ENCODE measurements at regions not wholly inside any gene's neighbourhood (a gene's known extent, or its start where the extent isn't known, plus 50 kb on each side); places are given as distances from the start of the nearest gene placed in this dataset.

DNA sequence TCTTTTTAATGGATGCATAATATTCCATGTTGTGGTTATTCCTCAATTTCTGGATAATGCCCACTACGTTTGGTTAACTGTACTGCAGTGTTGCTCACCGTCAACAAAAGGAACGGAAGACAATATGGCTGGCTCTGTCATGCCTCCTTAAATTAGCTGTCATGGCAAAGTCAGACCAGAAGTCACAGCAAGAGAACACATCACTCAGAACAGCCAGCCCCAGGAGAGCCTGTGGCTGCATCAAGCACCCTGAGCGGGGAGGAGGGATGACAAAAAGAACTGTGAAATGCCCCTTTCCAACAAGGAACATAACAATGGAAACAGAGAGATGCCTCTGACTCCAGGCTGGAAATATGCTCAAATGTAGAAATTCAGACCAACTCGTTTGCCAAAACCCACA lies 366.0 kb upstream of the ZNF507 start:
- TF ChIP-seq, protein P1, sequence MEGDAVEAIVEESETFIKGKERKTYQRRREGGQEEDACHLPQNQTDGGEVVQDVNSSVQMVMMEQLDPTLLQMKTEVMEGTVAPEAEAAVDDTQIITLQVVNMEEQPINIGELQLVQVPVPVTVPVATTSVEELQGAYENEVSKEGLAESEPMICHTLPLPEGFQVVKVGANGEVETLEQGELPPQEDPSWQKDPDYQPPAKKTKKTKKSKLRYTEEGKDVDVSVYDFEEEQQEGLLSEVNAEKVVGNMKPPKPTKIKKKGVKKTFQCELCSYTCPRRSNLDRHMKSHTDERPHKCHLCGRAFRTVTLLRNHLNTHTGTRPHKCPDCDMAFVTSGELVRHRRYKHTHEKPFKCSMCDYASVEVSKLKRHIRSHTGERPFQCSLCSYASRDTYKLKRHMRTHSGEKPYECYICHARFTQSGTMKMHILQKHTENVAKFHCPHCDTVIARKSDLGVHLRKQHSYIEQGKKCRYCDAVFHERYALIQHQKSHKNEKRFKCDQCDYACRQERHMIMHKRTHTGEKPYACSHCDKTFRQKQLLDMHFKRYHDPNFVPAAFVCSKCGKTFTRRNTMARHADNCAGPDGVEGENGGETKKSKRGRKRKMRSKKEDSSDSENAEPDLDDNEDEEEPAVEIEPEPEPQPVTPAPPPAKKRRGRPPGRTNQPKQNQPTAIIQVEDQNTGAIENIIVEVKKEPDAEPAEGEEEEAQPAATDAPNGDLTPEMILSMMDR (conservative IDR thresholded peaks at IDR 0.05), result no peak
- no peak overlapping the region for H3K27ac ChIP-seq

DNA sequence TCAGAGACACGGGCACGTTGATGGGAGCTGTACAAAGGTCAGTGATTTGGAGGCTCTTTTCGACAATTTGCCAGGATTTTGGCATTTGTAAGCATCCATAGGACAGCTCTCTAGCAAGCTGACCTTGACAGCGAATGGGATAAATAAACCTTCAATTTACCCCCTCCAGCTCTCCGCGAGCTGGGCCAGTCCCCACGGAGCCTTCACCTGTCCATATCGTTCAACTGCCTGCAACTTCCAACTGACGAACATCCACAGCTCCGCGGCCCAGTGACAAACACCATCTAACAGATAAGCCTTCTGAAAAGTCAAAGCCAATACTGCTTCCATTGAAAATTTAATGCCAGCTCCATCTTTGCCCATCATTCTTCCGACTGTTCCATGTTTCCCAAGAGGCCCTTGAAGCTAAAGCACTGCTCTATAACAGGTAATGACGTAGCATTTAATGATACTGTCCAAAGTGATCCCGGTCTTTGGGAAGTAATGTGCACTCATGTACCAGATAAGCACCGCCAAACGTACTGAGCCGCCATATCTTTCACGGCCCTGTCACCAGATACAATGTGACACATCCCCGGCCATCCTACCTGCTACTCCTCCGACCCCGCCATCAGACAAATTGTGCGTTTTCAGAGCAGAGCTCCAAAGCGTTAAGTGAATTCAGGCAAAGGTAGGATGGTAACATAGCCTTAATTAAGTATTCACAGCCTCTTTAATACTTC lies 365.3 kb upstream of the ZNF507 start:
- no peak overlapping the region for H3K27ac ChIP-seq
- TF ChIP-seq ZFX (IDR thresholded peaks at IDR 0.05), result no peak
- TF ChIP-seq, protein P1 (conservative IDR thresholded peaks at IDR 0.05), result no peak

DNA sequence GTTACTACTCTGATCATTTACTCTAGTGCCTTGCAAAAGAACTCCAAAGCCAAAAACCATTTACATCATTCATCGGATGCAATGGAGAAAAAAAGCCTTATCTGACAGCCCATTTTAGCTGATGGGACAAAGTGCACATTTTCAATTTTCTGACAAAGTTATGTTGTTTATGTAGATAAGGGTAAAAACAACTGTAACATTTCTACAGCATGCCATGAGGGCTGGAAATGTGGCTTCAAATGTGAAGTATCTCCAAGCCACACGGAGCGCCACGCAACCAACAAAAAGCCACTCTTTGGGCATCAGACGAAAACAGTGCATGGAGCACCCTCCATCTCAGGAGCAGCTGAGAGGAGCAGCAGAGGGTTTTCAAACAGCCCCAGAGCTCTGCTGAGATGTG lies 364.6 kb upstream of the ZNF507 start:
- H3K27ac ChIP-seq, result no peak overlapping the region
- TF ChIP-seq, protein P1 (conservative IDR thresholded peaks at IDR 0.05), result no peak
- no peak for TF ChIP-seq ZFX (IDR thresholded peaks at IDR 0.05)

DNA sequence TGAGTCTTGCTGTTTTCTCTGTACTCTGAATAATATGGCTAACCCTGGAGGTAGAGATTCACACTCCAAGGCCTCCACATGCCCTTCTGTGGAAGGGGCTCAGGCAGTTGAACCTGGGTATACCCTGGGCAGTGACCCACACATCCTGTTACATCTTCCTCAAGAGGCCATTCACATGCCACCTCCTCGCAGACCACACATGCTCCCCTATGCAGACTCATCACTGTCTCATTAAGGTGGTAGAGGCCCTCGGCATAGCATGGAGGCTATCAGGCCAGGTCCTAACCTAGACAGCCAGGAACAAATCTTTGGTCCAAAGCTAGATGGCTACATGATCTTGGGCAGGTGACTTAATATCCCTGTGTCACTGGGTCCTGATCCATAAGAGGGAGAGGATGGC lies 363.9 kb upstream of the ZNF507 start:
- H3K27ac ChIP-seq, result no peak overlapping the region
- TF ChIP-seq ZFX (IDR thresholded peaks at IDR 0.05), result no peak
- TF ChIP-seq, protein P1 (conservative IDR thresholded peaks at IDR 0.05), result no peak

DNA sequence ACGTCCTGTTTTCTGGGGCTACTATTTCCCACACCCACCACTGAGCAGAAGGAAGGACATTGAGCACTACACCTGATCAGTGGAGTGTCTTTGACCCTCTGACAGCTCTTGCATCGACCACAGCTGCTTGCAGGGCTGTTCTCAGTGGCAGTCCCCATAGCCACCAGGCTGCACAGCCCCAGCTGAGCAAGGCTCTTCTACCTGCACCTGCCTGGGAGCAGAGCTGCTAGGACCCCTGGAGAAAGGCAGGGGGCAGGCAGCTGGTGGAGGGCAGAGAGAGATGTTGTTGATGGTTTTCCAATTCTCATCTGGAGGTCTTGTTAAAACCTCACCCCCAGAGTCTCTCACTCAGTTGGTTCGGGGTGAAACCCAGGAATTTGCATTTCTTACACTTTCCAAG lies 361.8 kb upstream of the ZNF507 start:
- no peak for TF ChIP-seq ZFX (IDR thresholded peaks at IDR 0.05)
- TF ChIP-seq, protein P1 (conservative IDR thresholded peaks at IDR 0.05), result no peak
- H3K27ac ChIP-seq, result no peak overlapping the region

DNA sequence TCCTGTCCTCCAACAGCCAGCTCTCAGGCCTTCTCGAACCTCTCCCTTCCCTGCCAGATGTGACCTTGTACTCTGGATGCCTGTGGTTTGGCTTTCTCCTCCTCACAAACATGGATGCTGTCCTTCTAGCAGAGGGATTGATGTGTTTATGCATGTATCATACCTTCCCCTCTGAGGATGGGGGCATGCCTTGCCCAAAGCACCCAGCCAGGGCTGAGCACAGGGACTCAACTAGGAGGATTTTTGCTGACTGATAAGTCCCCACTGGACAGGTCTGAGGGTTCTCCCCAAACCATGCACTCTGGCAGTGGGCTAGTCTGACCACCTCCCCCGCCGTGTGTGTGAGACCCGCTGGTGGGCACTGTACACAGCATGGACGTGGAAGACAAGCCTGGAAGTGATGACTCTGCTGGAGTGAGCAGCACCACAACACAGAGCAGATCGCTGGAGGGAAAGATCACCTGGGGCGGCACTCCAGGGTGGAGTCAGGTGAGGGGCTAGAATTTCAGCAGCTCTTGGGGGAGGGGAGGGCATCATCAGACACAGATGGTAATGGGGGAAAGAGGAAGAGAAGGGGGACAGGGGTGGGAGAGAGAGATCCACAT lies 360.3 kb upstream of the ZNF507 start:
- TF ChIP-seq, protein P1 (conservative IDR thresholded peaks at IDR 0.05), result no peak
- TF ChIP-seq ZFX (IDR thresholded peaks at IDR 0.05), result no peak
- no peak overlapping the region for H3K27ac ChIP-seq

DNA sequence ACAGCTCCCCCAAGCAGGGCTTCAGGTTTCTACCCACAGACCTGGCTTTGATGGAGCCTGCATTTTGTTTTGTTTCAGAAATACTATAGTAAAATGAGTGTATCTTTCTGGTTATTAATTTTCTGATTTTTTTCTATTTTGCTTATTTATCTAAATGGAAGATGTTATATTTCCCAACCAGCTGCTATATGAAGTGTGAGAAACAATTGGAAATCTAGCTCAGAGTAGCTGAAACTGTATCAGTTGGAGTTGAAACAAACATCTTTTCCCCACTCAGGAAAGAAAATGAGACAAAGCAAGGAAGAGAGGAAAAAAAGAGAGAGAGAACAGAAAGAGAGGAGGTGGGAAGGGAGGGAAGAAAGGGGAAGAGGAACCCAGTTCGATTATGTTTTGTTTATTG lies 358.5 kb upstream of the ZNF507 start:
- no peak overlapping the region for H3K27ac ChIP-seq
- no peak for TF ChIP-seq ZFX (IDR thresholded peaks at IDR 0.05)
- TF ChIP-seq, protein P1 (conservative IDR thresholded peaks at IDR 0.05), result no peak

Measured in C4-2B (cell line).